GM12878 (cell line): ENCODE measurements at regions not wholly inside any gene's neighbourhood (a gene's known extent, or its start where the extent isn't known, plus 50 kb on each side); places are given as distances from the start of the nearest gene placed in this dataset.

Experiments
- ATAC-seq: fragments of 200-7000 bp; cut with Tn5 transposase; 3 replicates; pipeline ENCODE4 v1.9.1; 2020; ENCODE audit warnings: mild to moderate bottlenecking, moderate library complexity
- BruUV-seq: library from RNA; stranded (reverse); fragments of 400-500 nt; replicated peaks from 2 replicates; lab custom pipeline; 2021; lab: Mats Ljungman, UMichigan
- CTCF ChIA-PET: fragments of 300-600 bp; sonication (Branson Sonifier 250); formaldehyde crosslinking; extraction: SDS; loops from one replicate; lab custom pipeline; 2021; ENCODE audit warnings: inconsistent platforms; lab: Yijun Ruan, JAX
- POLR2A ChIA-PET: fragments of 350-600 bp; formaldehyde crosslinking; extraction: SDS; loops from one replicate; lab custom pipeline; 2021; ENCODE audit warnings: inconsistent platforms; lab: Charles Lee
- RAD21 ChIA-PET: fragments of 300-600 bp; sonication (Branson Sonifier 250); formaldehyde crosslinking; loops from one replicate; lab custom pipeline; 2023; ENCODE audit warnings: antibody characterized with exemption; ENCODE audit not compliant: unreplicated experiment; lab: Charles Lee
- SMC1A ChIA-PET: fragments of 300-600 bp; sonication (Branson Sonifier 250); formaldehyde crosslinking; loops from one replicate; lab custom pipeline; 2023; ENCODE audit not compliant: unreplicated experiment, uncharacterized antibody; lab: Charles Lee
- DNase-seq: peaks from one replicate; pipeline ENCODE4 v3.0.0-alpha.2; 2011; ENCODE audit warnings: low read depth, low spot score
- FAIRE-seq: peaks from 3 replicates; lab custom pipeline; 2011; peaks lifted over from hg19 to GRCh38; lab: Jason Lieb, UNC
- H2AFZ ChIP-seq: 2 replicates; pipeline ENCODE4 v1.6.0; 2011; ENCODE audit warnings: low read depth, low read length, control low read depth; ENCODE audit not compliant: control insufficient read depth
- H3K27ac ChIP-seq: 2 replicates; pipeline ENCODE4 v1.5.1; 2011; ENCODE audit warnings: control low read depth; ENCODE audit not compliant: control insufficient read depth, insufficient read depth
- H3K27me3 ChIP-seq, 2 experiments: replicated peaks in 1 of 2; 2 replicates each; pipeline versions ENCODE4 v1.6.0 to v1.6.1; 2011; ENCODE audit warnings: low read length in 1 of 2; ENCODE audit not compliant: control insufficient read depth in 2 of 2, insufficient read depth in 2 of 2
- H3K36me3 ChIP-seq, 2 experiments: 2 replicates each; pipeline ENCODE4 v1.5.1; 2011; ENCODE audit warnings: low read length in 1 of 2; ENCODE audit not compliant: control insufficient read depth in 2 of 2, insufficient read depth in 2 of 2
- H3K4me1 ChIP-seq: 2 replicates; pipeline ENCODE4 v1.6.1; 2011; ENCODE audit warnings: mild to moderate bottlenecking, low read length, moderate library complexity, mixed read lengths; ENCODE audit not compliant: control insufficient read depth, insufficient read depth
- H3K4me2 ChIP-seq: 2 replicates; pipeline ENCODE4 v1.6.0; 2011; ENCODE audit warnings: control low read depth; ENCODE audit not compliant: control insufficient read depth, insufficient read depth
- H3K4me3 ChIP-seq: fragments of 200-600 bp; sonication (generic); 2 replicates; pipeline ENCODE4 v1.5.1; 2016
- H3K79me2 ChIP-seq: 2 replicates; pipeline ENCODE4 v1.6.0; 2011; ENCODE audit warnings: low read length; ENCODE audit not compliant: control insufficient read depth, insufficient read depth
- H3K9ac ChIP-seq: 2 replicates; pipeline ENCODE4 v1.8.0; 2011; ENCODE audit warnings: low read length, control low read depth, mixed read lengths; ENCODE audit not compliant: control insufficient read depth, insufficient read depth
- H3K9me3 ChIP-seq: replicated peaks from 3 replicates; pipeline ENCODE4 v1.5.1; 2011; ENCODE audit warnings: mild to moderate bottlenecking, low read length; ENCODE audit not compliant: control insufficient read depth, insufficient read depth
- H4K20me1 ChIP-seq: 2 replicates; pipeline ENCODE4 v1.6.0; 2011; ENCODE audit not compliant: control insufficient read depth, insufficient read depth
- BACH1 ChIP-seq: fragments of 450-650 bp; IDR thresholded peaks from 2 replicates; pipeline ENCODE4 v1.6.1; 2017; ENCODE audit warnings: mild to moderate bottlenecking, borderline replicate concordance
- CBX5 ChIP-seq: sonication (generic); IDR thresholded peaks from 2 replicates; pipeline ENCODE4 v1.6.1; 2016; ENCODE audit warnings: low read depth, moderate library complexity, mild to moderate bottlenecking, inconsistent platforms
- ETV6 ChIP-seq, 2 experiments: fragments of 450-650 bp in 1 of 2; IDR thresholded peaks in 1 of 2; conservative IDR thresholded peaks in 1 of 2; 2 replicates each; pipeline ENCODE4 v1.6.1; 2014; ENCODE audit warnings: antibody characterized with exemption in 1 of 2, borderline replicate concordance in 1 of 2, low read depth in 1 of 2, mild to moderate bottlenecking in 1 of 2, moderate library complexity in 1 of 2
- GABPA ChIP-seq: IDR thresholded peaks from 2 replicates; pipeline ENCODE4 v1.6.1; 2014; ENCODE audit warnings: antibody characterized with exemption, low read depth, mild to moderate bottlenecking, inconsistent platforms
- HDAC2 ChIP-seq: fragments of 200-600 bp; sonication (generic); IDR thresholded peaks from 2 replicates; pipeline ENCODE4 v1.6.1; 2017
- NFYB ChIP-seq: IDR thresholded peaks from 2 replicates; pipeline ENCODE4 v1.6.1; 2011; ENCODE audit warnings: low read depth, mild to moderate bottlenecking, low read length, improper control_type of control experiment, moderate library complexity; ENCODE audit not compliant: insufficient read depth
- NR2C1 ChIP-seq: fragments of 450-650 bp; IDR thresholded peaks from 2 replicates; pipeline ENCODE4 v1.6.1; 2017; ENCODE audit warnings: antibody characterized with exemption, mild to moderate bottlenecking, moderate library complexity
- PML ChIP-seq: IDR thresholded peaks from 2 replicates; pipeline ENCODE4 v1.6.1; 2012; ENCODE audit warnings: low read length, inconsistent platforms
- PRDM15 ChIP-seq: fragments of 450-650 bp; formaldehyde crosslinking; IDR thresholded peaks from 2 replicates; pipeline ENCODE4 v1.4.0; 2020; ENCODE audit warnings: mild to moderate bottlenecking, moderate library complexity
- RAD21 ChIP-seq: IDR thresholded peaks from 2 replicates; pipeline ENCODE4 v1.6.1; 2011; ENCODE audit warnings: mild to moderate bottlenecking, low read depth, low read length, moderate library complexity; ENCODE audit not compliant: insufficient read depth
- SKIL ChIP-seq: fragments of 450-650 bp; IDR thresholded peaks from 2 replicates; pipeline ENCODE4 v1.6.1; 2017; ENCODE audit warnings: mild to moderate bottlenecking, low read depth, inconsistent platforms; ENCODE audit not compliant: poor library complexity, severe bottlenecking
- SMARCA5 ChIP-seq: fragments of 450-650 bp; IDR thresholded peaks from 2 replicates; pipeline ENCODE4 v1.6.1; 2017; ENCODE audit warnings: mild to moderate bottlenecking
- SREBF1 ChIP-seq: IDR thresholded peaks from 2 replicates; pipeline ENCODE4 v1.6.1; 2012; ENCODE audit warnings: mild to moderate bottlenecking, low read length
- ZBED1 ChIP-seq: IDR thresholded peaks from 2 replicates; pipeline ENCODE4 v1.6.1; 2016; ENCODE audit warnings: borderline replicate concordance
- WGBS: methylation state at CpG from one replicate; pipeline ENCODE4 v1.1.6; 2016; ENCODE audit warnings: low lambda C conversion rate; ENCODE audit not compliant: insufficient replicate concordance, insufficient coverage; ENCODE audit errors: missing lambda C conversion rate; 5-methylcytosine and 5-hydroxymethylcytosine counted together
- in situ Hi-C: fragments of 300-500 bp; cut with MboI; formaldehyde crosslinking; loops from 9 replicates; pipeline ENCODE4 v1.14.3; 2018; ENCODE audit warnings: mixed read lengths
- intact Hi-C: fragments of 100-400 bp; cut with micrococcal nuclease; formaldehyde crosslinking; loops from one replicate; pipeline ENCODE4 v1.14.2; 2022; ENCODE audit not compliant: unreplicated experiment

GRCh38 chr17:13243585-13243984, 225.8 kb upstream of the ELAC2 start:
- H3K79me2 ChIP-seq, result no peaks in the 10 kb centered on the region
- WGBS, result 66% methylated on average over 4 of the region's 4 CpGs
- TF ChIP-seq PRDM15 (CRISPR knock-in tag), result no peak
- TF ChIP-seq, all 136 proteins: peak for 0
- Histone ChIP-seq H3K27ac (no peak overlapping the region), H3K9ac (no peak overlapping the region), H4K20me1 (no peaks in the 10 kb centered on the region), H3K4me2 (no peak overlapping the region), H3K4me1 (no peaks in the 10 kb centered on the region), H3K9me3 (no peaks in the 10 kb centered on the region; the same call in 2 of the 3 replicates), H3K27me3 (no peaks in the 10 kb centered on the region), H2AFZ (no peak overlapping the region), H3K36me3 (no peaks in the 10 kb centered on the region), H3K4me3 (no peak overlapping the region)
- ATAC-seq, result no peak
- SMC1A ChIA-PET, result no interaction called here
- POLR2A ChIA-PET, result no interaction called here
- CTCF ChIA-PET, result no interaction called here
- BruUV-seq, result no TSS peak
- RAD21 ChIA-PET, result no interaction called here
- in situ Hi-C loops (no loop called here), intact Hi-C loops (no loop called here)
- no peak for DNase-seq
- no peak for FAIRE-seq

GRCh38 chr17:13240851-13241250, 223.0 kb upstream of the ELAC2 start:
- no peak overlapping the region for H3K9ac ChIP-seq
- no peaks in the 10 kb centered on the region for H3K36me3 ChIP-seq
- no peak for ATAC-seq
- intact Hi-C loops (no loop called here), in situ Hi-C loops (no loop called here)
- H4K20me1 ChIP-seq, result no peaks in the 10 kb centered on the region
- ChIA-PET SMC1A (no interaction called here), POLR2A (no interaction called here), CTCF (no interaction called here), RAD21 (no interaction called here)
- no TSS peak for BruUV-seq
- no peaks in the 10 kb centered on the region for H3K27me3 ChIP-seq
- no peak overlapping the region for H3K27ac ChIP-seq
- DNase-seq, result no peak
- no peaks in the 10 kb centered on the region; the same call in 2 of the 3 replicates for H3K9me3 ChIP-seq
- H3K4me2 ChIP-seq, result no peak overlapping the region
- H2AFZ ChIP-seq, result no peak overlapping the region
- 0% methylated on average over 1 of the region's 1 CpG for WGBS
- H3K4me3 ChIP-seq, result no peak overlapping the region
- H3K79me2 ChIP-seq, result no peaks in the 10 kb centered on the region
- FAIRE-seq, result no peak
- no peaks in the 10 kb centered on the region for H3K4me1 ChIP-seq
- no peak for TF ChIP-seq GABPA
- TF ChIP-seq SKIL, result no peak
- no peak for TF ChIP-seq BACH1
- no peak for TF ChIP-seq RAD21
- TF ChIP-seq ZBED1, result no peak
- TF ChIP-seq NFYB, result no peak
- TF ChIP-seq SMARCA5, result no peak
- TF ChIP-seq NR2C1, result no peak
- TF ChIP-seq HDAC2, result no peak
- no peak for TF ChIP-seq CBX5
- TF ChIP-seq ETV6 (conservative IDR thresholded peaks at IDR 0.05 in 1 of 2, IDR thresholded peaks at IDR 0.05 in 1 of 2; ENCODE audit: borderline replicate concordance in 1 of 2, low read depth in 1 of 2), result no peak
- no peak for TF ChIP-seq PML
- no peak for TF ChIP-seq SREBF1
